ENCODE measurements at regions not wholly inside any gene's neighbourhood (a gene's known extent, or its start where the extent isn't known, plus 50 kb on each side); places are given as distances from the start of the nearest gene placed in this dataset.
"Not testable (repeated sequence)": the region's sequence is repeated elsewhere in the genome, so short reads cannot be mapped to it uniquely, and the experiment has no call there.

DNA sequence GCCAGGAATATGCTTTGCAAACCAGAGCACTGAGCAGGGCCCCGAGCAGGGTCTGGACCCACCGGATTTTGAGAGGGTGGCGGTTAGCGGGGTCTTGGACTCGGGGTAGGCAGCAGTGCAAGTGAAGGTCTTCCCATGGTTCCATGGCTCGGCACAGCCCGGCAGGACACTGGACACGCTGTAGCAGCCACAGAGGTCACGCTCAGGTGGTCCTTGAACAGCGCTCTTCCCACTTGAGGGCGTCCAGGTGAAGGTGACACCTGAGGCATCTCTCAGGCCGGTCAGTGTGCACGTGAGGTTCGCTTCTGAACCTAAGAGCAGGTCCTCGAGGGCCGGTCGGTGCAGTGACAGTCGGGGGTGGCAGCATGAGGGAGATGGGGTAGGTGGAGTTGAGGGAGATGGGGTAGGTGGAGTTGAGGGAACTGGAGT is 181.4 kb downstream of the TMEM121 start:
- DNase-seq (ENCODE audit: low read depth in 2 of 3, low spot score in 1 of 3) = not testable (repeated sequence)

- not testable (repeated sequence) for DNase-seq (ENCODE audit: low read depth in 2 of 3, low spot score in 1 of 3)
Observed at GRCh38 chr14:105708251-105709134, 182.1 kb downstream of the TMEM121 start.

GRCh38 chr14:105709281-105710118 is 183.1 kb downstream of the TMEM121 start:
- no peak for DNase-seq (ENCODE audit: low read depth in 2 of 3, low spot score in 1 of 3)

DNA sequence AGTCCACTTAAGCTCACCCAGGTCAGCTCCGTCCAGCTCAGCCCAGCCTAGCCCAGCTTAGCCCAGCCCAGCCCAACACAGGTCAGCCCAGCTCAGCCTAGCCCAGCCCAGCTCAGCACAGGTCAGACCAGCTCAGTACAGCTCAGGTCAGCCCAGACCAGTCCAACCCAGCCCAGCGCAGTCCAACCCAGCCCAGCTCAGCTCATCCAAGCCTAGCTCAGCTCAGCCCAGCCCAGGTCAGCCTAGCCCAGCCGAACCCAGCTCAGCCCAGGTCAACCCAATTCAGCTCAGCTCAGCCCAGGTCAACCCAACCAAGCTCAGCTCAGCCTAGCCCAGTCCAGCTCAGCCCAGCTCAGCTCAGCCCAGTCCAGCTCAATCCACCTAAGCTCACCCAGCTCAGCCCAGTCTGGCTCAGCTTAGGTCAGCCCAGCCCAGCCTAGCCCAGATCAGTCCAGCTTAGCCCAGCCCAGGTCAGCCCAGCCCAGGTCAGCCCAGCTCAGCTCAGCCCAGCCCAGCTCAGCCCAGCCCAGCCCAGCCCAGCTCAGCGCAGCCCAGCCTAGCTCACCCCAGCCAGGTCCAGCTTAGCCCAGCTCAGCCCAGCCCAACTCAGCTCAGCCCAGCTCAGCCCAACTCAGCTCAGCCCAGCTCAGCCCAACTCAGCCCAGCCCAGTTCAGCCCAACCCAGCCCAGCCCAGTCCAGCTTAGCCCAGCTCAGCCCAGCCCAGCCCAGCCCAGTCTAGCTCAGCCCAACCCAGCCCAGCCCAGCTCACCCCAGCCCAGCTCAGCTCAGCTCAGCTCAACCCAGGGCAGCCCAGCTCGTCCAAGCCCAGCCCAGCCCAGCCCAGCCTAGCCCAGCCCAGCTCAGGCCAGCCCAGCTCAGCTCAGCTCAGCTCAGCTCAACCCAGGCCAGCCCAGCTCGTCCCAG is 184.0 kb downstream of the TMEM121 start:
- DNase-seq (ENCODE audit: low read depth in 2 of 3, low spot score in 1 of 3) = no peak

DNA sequence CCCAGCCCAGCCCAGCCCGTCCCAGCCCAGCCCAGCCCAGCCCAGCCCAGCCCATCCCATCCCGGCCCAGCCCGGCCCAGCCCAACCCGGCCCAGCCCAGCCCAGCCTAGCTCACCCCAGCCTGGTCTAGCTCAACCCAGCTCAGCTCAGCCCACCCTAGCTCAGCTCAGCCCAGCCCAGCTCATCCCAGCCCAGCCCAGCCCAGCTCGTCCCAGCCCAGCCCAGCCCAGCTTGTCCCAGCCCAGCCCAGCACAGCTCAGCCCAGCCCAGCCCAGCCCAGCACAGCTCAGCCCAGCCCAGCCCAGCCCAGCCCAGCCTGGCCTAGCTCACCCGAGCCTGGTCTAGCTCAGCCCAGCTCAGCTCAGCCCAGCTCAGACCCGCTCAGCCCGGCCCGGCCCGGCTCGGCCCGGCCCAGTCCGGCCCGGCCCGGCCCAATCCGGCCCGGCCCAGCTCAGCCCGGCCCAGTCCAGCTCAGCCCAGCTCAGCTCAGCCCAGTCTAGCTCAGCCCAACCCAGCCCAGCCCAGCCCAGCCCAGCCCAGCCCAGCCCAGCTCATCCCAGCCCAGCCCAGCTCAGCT is 184.7 kb downstream of the TMEM121 start:
- DNase-seq (ENCODE audit: low read depth in 2 of 3, low spot score in 1 of 3) = no peak

- DNase-seq (ENCODE audit: low read depth in 2 of 3, low spot score in 1 of 3) = no peak
Observed at GRCh38 chr14:105711841-105712460, 185.6 kb downstream of the TMEM121 start.

- not testable (repeated sequence) for DNase-seq (ENCODE audit: low read depth in 2 of 3, low spot score in 1 of 3)
Observed at GRCh38 chr14:105712670-105713069, 186.3 kb downstream of the TMEM121 start.

DNA sequence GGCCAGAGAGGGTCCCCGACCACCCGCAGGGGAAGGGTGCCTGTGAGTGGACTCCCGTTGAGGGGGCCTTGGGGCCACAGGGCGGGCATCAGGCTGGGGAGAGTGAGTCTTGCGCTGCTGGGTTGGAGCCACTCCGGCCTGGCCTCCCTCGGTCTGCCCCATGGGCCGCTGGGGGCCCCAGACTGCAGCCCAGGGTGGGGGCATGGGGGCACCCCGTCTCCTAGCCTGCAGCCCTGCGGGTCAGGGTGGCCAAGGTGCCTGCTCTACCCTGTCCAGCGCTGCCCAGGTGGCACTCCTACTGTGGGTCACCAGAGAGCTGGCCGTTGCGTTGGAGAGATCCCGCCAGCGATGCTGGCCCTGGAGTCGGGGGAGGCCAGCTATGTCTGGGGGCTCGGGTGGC is 186.8 kb downstream of the TMEM121 start:
- DNase-seq (ENCODE audit: low read depth in 2 of 3, low spot score in 1 of 3) = not testable (repeated sequence)

DNA sequence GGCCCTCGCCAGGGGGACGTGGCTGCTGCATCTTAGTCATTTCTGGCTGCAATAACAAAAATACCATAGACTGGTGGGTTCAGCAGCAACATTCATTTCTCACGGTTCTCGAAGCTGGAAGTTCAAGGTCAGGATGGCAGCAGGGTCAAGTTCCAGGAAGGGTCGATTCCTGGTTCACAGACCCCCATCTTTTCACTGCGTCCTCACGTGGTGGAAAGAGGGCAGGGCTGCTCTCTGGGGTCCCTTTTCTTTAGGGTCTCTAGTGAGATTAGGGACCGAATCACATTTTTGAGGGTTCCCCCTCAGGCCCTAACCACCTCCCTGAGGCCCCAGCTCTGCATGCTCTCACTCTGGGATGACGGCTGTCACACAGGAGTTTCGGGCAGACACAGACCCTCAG is 187.5 kb downstream of the TMEM121 start:
- DNase-seq (ENCODE audit: low read depth in 2 of 3, low spot score in 1 of 3) = not testable (repeated sequence)

DNA sequence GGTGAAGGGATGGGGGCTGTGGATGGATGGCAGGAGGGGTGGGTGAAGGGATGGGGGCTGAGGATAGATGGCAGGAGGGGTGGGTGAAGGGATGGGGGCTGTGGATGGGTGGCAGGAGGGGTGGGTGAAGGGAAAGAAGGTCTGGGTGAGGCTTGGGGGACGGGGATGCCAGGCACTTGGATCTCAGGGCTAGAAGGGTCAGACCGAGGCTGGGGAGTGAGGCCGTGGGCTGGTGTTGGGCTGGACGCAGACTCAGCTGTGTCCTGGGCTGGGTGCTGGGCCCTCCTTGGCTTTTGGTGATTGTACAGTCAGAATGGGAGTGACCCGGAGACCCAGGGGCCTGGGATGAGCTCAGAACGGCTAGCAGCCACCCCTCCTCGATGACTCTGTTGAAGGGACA is 192.4 kb downstream of the TMEM121 start:
- DNase-seq (ENCODE audit: low read depth in 2 of 3, low spot score in 1 of 3) = not testable (repeated sequence)

- DNase-seq (ENCODE audit: low read depth in 2 of 3, low spot score in 1 of 3) = not testable (repeated sequence)
Observed at GRCh38 chr14:105720106-105720505, 193.7 kb downstream of the TMEM121 start.

GRCh38 chr14:105720852-105721601 is 194.6 kb downstream of the TMEM121 start:
- DNase-seq (ENCODE audit: low read depth in 2 of 3, low spot score in 1 of 3) = not testable (repeated sequence)

DNA sequence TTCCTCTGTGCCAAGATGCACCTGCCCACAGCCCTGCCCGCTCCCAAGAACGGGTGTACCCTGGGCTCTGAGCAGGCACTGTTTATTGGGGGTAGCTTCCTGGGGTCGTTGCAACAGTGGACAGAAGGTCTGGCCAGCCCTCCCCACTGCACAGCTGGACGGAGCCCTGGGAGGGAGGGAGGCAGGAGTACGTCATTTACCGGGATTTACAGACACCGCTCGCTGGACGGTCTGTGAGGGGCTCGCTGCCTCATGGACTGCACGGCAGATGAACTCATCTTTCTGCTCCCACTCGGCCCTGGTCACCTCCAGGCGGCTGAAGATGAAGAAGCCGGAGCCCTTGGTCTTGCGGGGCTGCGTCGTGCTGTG is 195.2 kb downstream of the TMEM121 start:
- DNase-seq (ENCODE audit: low read depth in 2 of 3, low spot score in 1 of 3) = not testable (repeated sequence)

GRCh38 chr14:105721996-105722709 is 195.8 kb downstream of the TMEM121 start:
- DNase-seq (ENCODE audit: low read depth in 2 of 3, low spot score in 1 of 3) = not testable (repeated sequence)

DNA sequence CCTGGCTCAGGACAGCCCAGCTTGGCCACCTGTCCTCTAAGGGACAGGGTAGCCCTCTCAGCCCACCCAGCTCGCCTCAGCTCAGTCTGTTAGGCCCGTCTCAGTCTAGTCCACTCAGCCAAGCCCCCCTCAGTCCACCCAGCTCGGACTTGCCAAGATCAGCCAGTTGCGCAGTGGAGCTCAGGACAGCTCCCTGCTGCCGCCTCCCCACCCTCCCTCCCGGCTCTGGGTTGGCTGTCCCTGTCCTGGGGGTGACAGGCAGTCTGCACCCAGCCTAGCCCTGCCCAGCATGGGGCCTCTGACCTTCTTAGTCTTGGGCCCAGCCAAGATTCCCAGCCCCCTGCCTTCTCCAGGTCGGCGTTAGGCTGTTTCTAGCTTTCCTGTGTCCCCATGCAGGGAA is 196.9 kb downstream of the TMEM121 start:
- not testable (repeated sequence) for DNase-seq (ENCODE audit: low read depth in 2 of 3, low spot score in 1 of 3)

GRCh38 chr14:105723776-105724175 is 197.4 kb downstream of the TMEM121 start:
- DNase-seq (ENCODE audit: low read depth in 2 of 3, low spot score in 1 of 3) = not testable (repeated sequence)

DNA sequence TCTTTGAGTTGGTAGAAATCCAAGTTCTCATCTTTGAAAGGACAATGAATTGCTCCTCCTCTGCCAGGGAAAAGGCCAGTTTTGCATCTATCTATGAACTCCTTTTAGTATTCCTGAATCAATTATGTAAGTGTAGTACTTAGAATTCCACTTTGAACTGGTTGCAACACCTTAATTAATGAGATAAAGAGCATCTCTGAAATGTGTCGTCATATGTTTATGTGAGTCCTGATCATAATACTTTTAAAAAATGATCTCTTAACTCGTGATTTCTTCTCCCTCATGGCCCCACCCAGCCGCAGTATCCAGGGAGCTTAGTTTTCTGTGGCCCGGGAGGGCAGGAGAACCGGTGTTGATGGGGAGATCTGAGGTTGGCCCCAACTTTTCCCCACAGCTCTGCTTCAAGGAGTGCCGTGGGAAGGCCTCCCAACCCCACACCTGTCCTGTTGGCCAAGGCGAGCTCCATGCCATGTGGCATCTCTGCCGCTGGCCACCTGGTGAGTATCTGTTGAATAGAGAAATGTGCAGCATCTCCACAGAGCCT is 203.5 kb downstream of the TMEM121 start:
- not testable (repeated sequence) for DNase-seq (ENCODE audit: low read depth in 2 of 3, low spot score in 1 of 3)

DNA sequence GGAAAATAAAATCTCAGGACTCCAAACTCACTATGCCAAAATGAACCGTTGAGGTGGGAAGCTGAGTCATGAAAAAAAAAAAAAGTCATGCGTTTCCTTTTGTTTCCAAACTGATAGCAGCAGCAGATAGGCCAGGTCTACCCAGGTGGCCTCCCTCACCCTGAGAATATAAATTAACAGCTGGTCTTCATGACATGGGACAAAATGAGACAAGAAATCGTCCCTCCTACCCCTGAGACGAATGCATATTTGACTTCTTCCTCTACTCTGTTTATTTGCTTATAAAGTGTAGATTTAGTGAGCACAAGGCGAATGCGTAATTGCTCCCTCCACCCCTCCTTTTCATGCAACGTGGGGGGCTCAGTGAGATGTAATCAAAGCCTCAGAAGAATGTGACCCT is 204.3 kb downstream of the TMEM121 start:
- not testable (repeated sequence) for DNase-seq (ENCODE audit: low read depth in 2 of 3, low spot score in 1 of 3)

All from stimulated activated CD4-positive, alpha-beta T cell treated with anti-CD3 and anti-CD28 coated beads, Interleukin-12 subunit alpha, Interleukin-12 subunit beta, amount 100 ng/mL, for 48 hours (primary cell).